Neural progenitor cell (in vitro differentiated cells): ENCODE measurements at regions not wholly inside any gene's neighbourhood (a gene's known extent, or its start where the extent isn't known, plus 50 kb on each side); places are given as distances from the start of the nearest gene placed in this dataset.

ENCODE experiments used
- DNase-seq: peaks from one replicate; pipeline ENCODE4 v3.0.0-alpha.2; 2016; ENCODE audit warnings: low spot score
- H2AFZ ChIP-seq: fragments of 200-600 bp; sonication (generic); replicated peaks from 2 replicates; pipeline ENCODE4 v1.6.1; 2016; ENCODE audit warnings: antibody characterized with exemption
- H3F3A ChIP-seq: fragments of 200-600 bp; sonication (generic); 2 replicates; pipeline ENCODE4 v1.6.1; 2016; ENCODE audit warnings: antibody characterized with exemption, low read depth
- H3K27ac ChIP-seq: fragments of 200-600 bp; sonication (generic); 2 replicates; pipeline ENCODE4 v1.5.1; 2016; ENCODE audit warnings: mild to moderate bottlenecking
- H3K27me3 ChIP-seq: fragments of 200-600 bp; sonication (generic); 2 replicates; pipeline ENCODE4 v1.6.1; 2016; ENCODE audit warnings: mild to moderate bottlenecking, moderate library complexity
- H3K36me3 ChIP-seq: fragments of 200-600 bp; sonication (generic); 2 replicates; pipeline ENCODE4 v1.5.1; 2016
- H3K4me1 ChIP-seq: fragments of 200-600 bp; sonication (generic); 2 replicates; pipeline ENCODE4 v1.6.1; 2016; ENCODE audit warnings: mixed run types
- H3K4me2 ChIP-seq: fragments of 200-600 bp; sonication (generic); 2 replicates; pipeline ENCODE4 v1.6.1; 2016
- H3K4me3 ChIP-seq: fragments of 200-600 bp; sonication (generic); 2 replicates; pipeline ENCODE4 v1.5.1; 2016
- H3K79me2 ChIP-seq: fragments of 200-600 bp; sonication (generic); 2 replicates; pipeline ENCODE4 v1.6.1; 2016; ENCODE audit warnings: low read depth
- H3K9ac ChIP-seq: fragments of 200-600 bp; sonication (generic); 2 replicates; pipeline ENCODE4 v1.6.1; 2016
- H3K9me3 ChIP-seq: fragments of 200-600 bp; sonication (generic); 2 replicates; pipeline ENCODE4 v1.5.1; 2016; ENCODE audit warnings: low read depth
- H4K20me1 ChIP-seq: fragments of 200-600 bp; sonication (generic); 2 replicates; pipeline ENCODE4 v1.6.1; 2016; ENCODE audit warnings: low read depth
- H3K27ac Mint-ChIP-seq: 3 replicates; pipeline ENCODE4 v1.8.0; 2021; ENCODE audit warnings: mixed read lengths
- H3K27me3 Mint-ChIP-seq: 2 replicates; pipeline ENCODE4 v1.8.0; 2022; ENCODE audit warnings: low read depth, mild to moderate bottlenecking, inconsistent platforms, moderate library complexity, mixed read lengths; ENCODE audit not compliant: insufficient read depth
- H3K36me3 Mint-ChIP-seq: 3 replicates; pipeline ENCODE4 v1.8.0; 2021; ENCODE audit warnings: mixed read lengths
- H3K4me1 Mint-ChIP-seq: 3 replicates; pipeline ENCODE4 v1.8.0; 2021; ENCODE audit warnings: mixed read lengths
- H3K4me3 Mint-ChIP-seq: 3 replicates; pipeline ENCODE4 v1.8.0; 2021; ENCODE audit warnings: mild to moderate bottlenecking, moderate library complexity, mixed read lengths
- H3K9me3 Mint-ChIP-seq: 3 replicates; pipeline ENCODE4 v1.8.0; 2020; ENCODE audit warnings: mixed read lengths
- EZH2 ChIP-seq: fragments of 200-600 bp; sonication (generic); IDR thresholded peaks from 2 replicates; pipeline ENCODE4 v1.6.1; 2017; ENCODE audit warnings: antibody characterized with exemption, mild to moderate bottlenecking, moderate library complexity
- EZH2phosphoT487 ChIP-seq: fragments of 200-600 bp; sonication (generic); IDR thresholded peaks from 2 replicates; pipeline ENCODE4 v1.6.1; 2017; ENCODE audit warnings: antibody characterized with exemption
- TF ChIP-seq, protein P1 (sequence below): fragments of 200-600 bp; sonication (generic); IDR thresholded peaks from 2 replicates; pipeline ENCODE4 v1.5.1; 2017; ENCODE audit warnings: antibody characterized with exemption, mild to moderate bottlenecking

DNA sequence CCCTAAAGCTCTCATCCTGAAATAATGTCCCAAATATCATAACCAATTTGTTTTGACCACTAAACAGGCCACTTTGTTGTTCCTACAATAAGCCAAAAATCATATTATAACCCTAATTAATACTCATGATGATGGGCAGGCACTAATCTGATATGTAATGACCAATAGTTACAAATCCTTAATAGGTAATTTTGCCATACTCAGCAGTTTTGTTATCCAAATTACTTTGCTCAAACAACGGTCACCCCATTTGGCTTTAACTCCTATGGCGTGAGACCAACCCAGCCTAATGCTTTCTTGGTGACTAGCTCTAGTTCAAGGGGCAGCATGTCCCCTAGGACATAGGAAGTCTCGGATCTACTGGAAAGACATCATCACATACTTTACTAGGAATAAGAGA, 123.2 kb upstream of the ID4 start:
- Mint-ChIP-seq H3K36me3 (no peaks in the 10 kb centered on the region), H3K27me3 (no peaks in the 10 kb centered on the region), H3K9me3 (peaks cover 4% of the 10 kb centered on the region), H3K27ac (peak overlapping the region; percentile 38), H3K4me1 (peaks cover 41% of the 10 kb centered on the region), H3K4me3 (no peak overlapping the region)
- no peak for DNase-seq
- Histone ChIP-seq H3K27ac (no peak overlapping the region), H3K36me3 (no peaks in the 10 kb centered on the region), H3K27me3 (no peaks in the 10 kb centered on the region), H3K4me2 (no peak overlapping the region), H3K9ac (no peak overlapping the region), H3F3A (peaks cover 24% of the 10 kb centered on the region), H3K79me2 (no peaks in the 10 kb centered on the region), H3K9me3 (no peaks in the 10 kb centered on the region), H4K20me1 (no peaks in the 10 kb centered on the region), H3K4me3 (no peak overlapping the region), H3K4me1 (peaks cover 34% of the 10 kb centered on the region), H2AFZ (no peak overlapping the region)
- TF ChIP-seq EZH2phosphoT487 (no peak), EZH2 (no peak)
- TF ChIP-seq, protein P1, sequence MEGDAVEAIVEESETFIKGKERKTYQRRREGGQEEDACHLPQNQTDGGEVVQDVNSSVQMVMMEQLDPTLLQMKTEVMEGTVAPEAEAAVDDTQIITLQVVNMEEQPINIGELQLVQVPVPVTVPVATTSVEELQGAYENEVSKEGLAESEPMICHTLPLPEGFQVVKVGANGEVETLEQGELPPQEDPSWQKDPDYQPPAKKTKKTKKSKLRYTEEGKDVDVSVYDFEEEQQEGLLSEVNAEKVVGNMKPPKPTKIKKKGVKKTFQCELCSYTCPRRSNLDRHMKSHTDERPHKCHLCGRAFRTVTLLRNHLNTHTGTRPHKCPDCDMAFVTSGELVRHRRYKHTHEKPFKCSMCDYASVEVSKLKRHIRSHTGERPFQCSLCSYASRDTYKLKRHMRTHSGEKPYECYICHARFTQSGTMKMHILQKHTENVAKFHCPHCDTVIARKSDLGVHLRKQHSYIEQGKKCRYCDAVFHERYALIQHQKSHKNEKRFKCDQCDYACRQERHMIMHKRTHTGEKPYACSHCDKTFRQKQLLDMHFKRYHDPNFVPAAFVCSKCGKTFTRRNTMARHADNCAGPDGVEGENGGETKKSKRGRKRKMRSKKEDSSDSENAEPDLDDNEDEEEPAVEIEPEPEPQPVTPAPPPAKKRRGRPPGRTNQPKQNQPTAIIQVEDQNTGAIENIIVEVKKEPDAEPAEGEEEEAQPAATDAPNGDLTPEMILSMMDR, result no peak

DNA sequence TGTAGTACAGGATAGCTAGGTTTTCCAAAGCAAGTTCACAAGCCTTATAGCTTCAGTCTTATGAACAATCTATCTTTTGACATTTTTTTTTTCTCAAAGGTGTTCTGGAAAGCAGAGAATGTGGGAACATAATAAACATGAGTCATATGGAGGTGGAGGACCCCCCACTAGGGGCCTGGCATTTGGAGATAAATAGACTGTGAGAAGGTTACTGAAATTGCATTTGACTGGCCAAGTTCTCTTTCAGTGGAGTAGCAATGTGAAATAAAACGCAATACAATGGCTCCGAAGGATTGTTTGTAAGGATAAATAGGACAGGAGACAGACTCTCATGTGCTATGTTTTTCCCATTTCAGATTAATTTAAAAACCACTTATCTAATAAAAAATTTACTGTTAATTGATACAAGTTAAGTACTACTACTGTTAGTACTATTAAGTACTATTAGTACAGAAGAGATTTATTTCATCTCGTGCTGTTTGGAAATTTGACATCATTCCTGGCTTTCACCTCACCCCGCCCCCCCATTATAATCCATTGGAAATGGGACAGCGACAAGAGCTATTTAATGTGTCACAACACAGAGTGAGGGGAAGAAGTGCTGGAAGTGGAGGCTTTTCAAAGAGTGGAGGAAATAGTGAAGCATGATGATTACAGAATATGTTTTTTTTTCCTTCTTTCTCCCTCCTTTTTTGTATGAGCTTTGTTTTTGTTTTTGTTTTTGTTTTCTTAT, 122.6 kb upstream of the ID4 start:
- no peaks in the 10 kb centered on the region for H3K9me3 ChIP-seq
- no peaks in the 10 kb centered on the region for H3K79me2 ChIP-seq
- H3K27me3 ChIP-seq, result no peaks in the 10 kb centered on the region
- peaks cover 47% of the 10 kb centered on the region for H3K4me1 Mint-ChIP-seq
- H3K36me3 Mint-ChIP-seq, result no peaks in the 10 kb centered on the region
- peaks cover 40% of the 10 kb centered on the region for H3K4me1 ChIP-seq
- H3K4me2 ChIP-seq, result peak overlapping the region; percentile 26
- DNase-seq, result no peak
- H3K27ac Mint-ChIP-seq, result peak overlapping the region; percentile 88
- no peak overlapping the region for H3K9ac ChIP-seq
- peaks cover 30% of the 10 kb centered on the region for H3F3A ChIP-seq
- H3K27me3 Mint-ChIP-seq, result no peaks in the 10 kb centered on the region
- no peak overlapping the region for H2AFZ ChIP-seq
- peaks cover 4% of the 10 kb centered on the region for H3K9me3 Mint-ChIP-seq
- peak overlapping the region; percentile 88 for H3K27ac ChIP-seq
- no peak overlapping the region for H3K4me3 ChIP-seq
- H3K4me3 Mint-ChIP-seq, result no peak overlapping the region
- no peaks in the 10 kb centered on the region for H4K20me1 ChIP-seq
- H3K36me3 ChIP-seq, result no peaks in the 10 kb centered on the region
- TF ChIP-seq, protein P1, result no peak
- TF ChIP-seq EZH2, result no peak
- TF ChIP-seq EZH2phosphoT487, result no peak

DNA sequence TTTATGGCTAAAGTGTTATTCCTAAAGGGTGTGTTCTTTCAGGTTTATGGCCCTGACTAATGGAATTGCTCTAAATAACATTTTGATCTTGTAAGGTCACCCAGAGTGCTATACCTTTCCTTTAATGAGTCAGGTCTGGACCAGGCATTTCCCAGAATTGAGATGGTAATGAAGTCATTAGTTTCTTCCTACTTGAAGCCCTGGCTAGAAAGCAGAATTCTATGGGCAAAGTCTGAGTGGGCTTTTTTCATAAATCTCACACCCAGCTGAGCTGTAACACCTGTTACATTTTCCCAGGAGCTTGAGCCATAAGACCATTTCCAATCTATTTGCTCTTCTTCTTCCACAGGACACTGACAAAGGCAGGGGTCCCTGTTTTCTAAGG, 122.0 kb upstream of the ID4 start:
- no peak overlapping the region for H2AFZ ChIP-seq
- H3K4me3 ChIP-seq, result no peak overlapping the region
- no peaks in the 10 kb centered on the region for H4K20me1 ChIP-seq
- H3K36me3 ChIP-seq, result no peaks in the 10 kb centered on the region
- no peaks in the 10 kb centered on the region for H3K9me3 ChIP-seq
- no peaks in the 10 kb centered on the region for H3K79me2 ChIP-seq
- H3K27me3 ChIP-seq, result no peaks in the 10 kb centered on the region
- no peaks in the 10 kb centered on the region for H3K27me3 Mint-ChIP-seq
- H3K4me1 Mint-ChIP-seq, result peaks cover 52% of the 10 kb centered on the region
- TF ChIP-seq, protein P1, result no peak
- TF ChIP-seq EZH2phosphoT487, result no peak
- no peak for TF ChIP-seq EZH2
- H3K27ac Mint-ChIP-seq, result peak overlapping the region; percentile 88
- no peak overlapping the region for H3K9ac ChIP-seq
- peaks cover 45% of the 10 kb centered on the region for H3K4me1 ChIP-seq
- peaks cover 34% of the 10 kb centered on the region for H3F3A ChIP-seq
- H3K36me3 Mint-ChIP-seq, result no peaks in the 10 kb centered on the region
- H3K27ac ChIP-seq, result peak overlapping the region; percentile 88
- H3K4me2 ChIP-seq, result peak overlapping the region; percentile 26
- H3K4me3 Mint-ChIP-seq, result no peak overlapping the region
- peak; percentile 47 for DNase-seq
- H3K9me3 Mint-ChIP-seq, result peaks cover 4% of the 10 kb centered on the region
